ENCODE measurements at regions not wholly inside any gene's neighbourhood (a gene's known extent, or its start where the extent isn't known, plus 50 kb on each side); places are given as distances from the start of the nearest gene placed in this dataset.

GRCh38 chr9:91111876-91112275 is 249.8 kb downstream of the AUH start:
- no peak overlapping the region for H3K4me2 ChIP-seq (ENCODE audit: insufficient read depth, low read length)
- no peak overlapping the region for H3K9ac ChIP-seq (replicated peaks; ENCODE audit: extremely low read depth, insufficient read depth, low read length)
- DNase-seq (ENCODE audit: low read depth, low spot score): no peak
- no peaks in the 10 kb centered on the region for H3K4me1 ChIP-seq (ENCODE audit: control insufficient read depth, extremely low read depth, insufficient read depth, low read length)
- TF ChIP-seq MYC (IDR thresholded peaks at IDR 0.05; ENCODE audit: low read depth, low read length): no peak
- no peak for TF ChIP-seq GATA2 (IDR thresholded peaks at IDR 0.05; ENCODE audit: insufficient read depth, insufficient read length, low read depth, low read length)
- no peak for TF ChIP-seq EZH2 (IDR thresholded peaks at IDR 0.05; ENCODE audit: borderline replicate concordance, low read depth, low read length, severe bottlenecking)
- TF ChIP-seq POLR2AphosphoS5 (IDR thresholded peaks at IDR 0.05; ENCODE audit: insufficient read depth, low read depth, low read length): no peak
- no peak for TF ChIP-seq POLR2A (IDR thresholded peaks at IDR 0.05; ENCODE audit: low read depth, low read length)
- no peak for TF ChIP-seq CTCF (IDR thresholded peaks at IDR 0.05; ENCODE audit: extremely low read depth in 1 of 2, insufficient read depth in 1 of 2, low read depth in 1 of 2, low read length in 2 of 2)
- TF ChIP-seq FOS (IDR thresholded peaks at IDR 0.05; ENCODE audit: borderline replicate concordance, insufficient read depth, low read length): no peak
- no peak for TF ChIP-seq MAX (IDR thresholded peaks at IDR 0.05; ENCODE audit: insufficient read depth, insufficient read length)
- H3K27ac ChIP-seq (ENCODE audit: insufficient read depth, low read depth, low read length): no peak overlapping the region
- H3K27me3 ChIP-seq (ENCODE audit: control insufficient read depth in 2 of 2, insufficient read depth in 2 of 2, low read length in 2 of 2): peaks cover 3 to 7% of the 10 kb centered on the region in 2 experiments
- no peak overlapping the region for H2AFZ ChIP-seq (ENCODE audit: low read depth, low read length)
- no peaks in the 10 kb centered on the region for H4K20me1 ChIP-seq (replicated peaks; ENCODE audit: control insufficient read depth, extremely low read depth, insufficient read depth, low read length)
- FAIRE-seq: no peak
- H3K9me1 ChIP-seq (replicated peaks; ENCODE audit: control insufficient read depth, extremely low read depth, insufficient read depth, low read length): no peaks in the 10 kb centered on the region
- dilution Hi-C loops (cut with MboI; ENCODE audit: extremely low pct_ligation_motif_present, low sequenced_read_pairs): no loop called here
- CTCF ChIA-PET: interaction anchor here (0.9 to 1.2 kb wide), 2 partner anchors 12 to 17 kb away, joined by 3 read pairs; no protein-coding TSS in a partner anchor
- POLR2A ChIA-PET: interaction anchor here (0.5 kb wide), 1 partner anchor 312 kb away, joined by 3 read pairs; no protein-coding TSS in a partner anchor
- H3K79me2 ChIP-seq (ENCODE audit: control insufficient read depth, insufficient read depth, low read length): no peaks in the 10 kb centered on the region
- no peak overlapping the region for H3K4me3 ChIP-seq (replicated peaks in 1 of 3; ENCODE audit: insufficient read depth in 1 of 3, low read depth in 1 of 3, low read length in 3 of 3)
- H3K9me3 ChIP-seq (replicated peaks; ENCODE audit: control insufficient read depth, insufficient read depth, low read length): no peaks in the 10 kb centered on the region
- intact Hi-C loops (cut with micrococcal nuclease): no loop called here
- BruUV-seq (replicated peaks): no TSS peak
- no peaks in the 10 kb centered on the region for H3K36me3 ChIP-seq (ENCODE audit: control insufficient read depth in 2 of 2, extremely low read depth in 1 of 2, insufficient read depth in 2 of 2, low read length in 2 of 2)
